SK-N-MC (cell line): ENCODE measurements at regions not wholly inside any gene's neighbourhood (a gene's known extent, or its start where the extent isn't known, plus 50 kb on each side); places are given as distances from the start of the nearest gene placed in this dataset.

Source experiments
- EZH2 ChIP-seq: fragments of 200-600 bp; sonication (generic); IDR thresholded peaks from one replicate; pipeline ENCODE4 v1.6.1; 2017; ENCODE audit warnings: antibody characterized with exemption
- POLR2AphosphoS5 ChIP-seq: IDR thresholded peaks from 2 replicates; pipeline ENCODE4 v1.6.1; 2012; ENCODE audit warnings: mild to moderate bottlenecking, low read depth, low read length, borderline replicate concordance

- TF ChIP-seq POLR2AphosphoS5 (no peak), EZH2 (no peak)
These were observed 1139.6 kb downstream of the STPG2 start for GRCh38 chr4:97003715-97004114.
